Smooth muscle cell (in vitro differentiated cells): ENCODE measurements at regions not wholly inside any gene's neighbourhood (a gene's known extent, or its start where the extent isn't known, plus 50 kb on each side); places are given as distances from the start of the nearest gene placed in this dataset.

ENCODE experiments used
- DNase-seq: peaks from one replicate; lab custom pipeline; 2025; ENCODE audit not compliant: unreplicated experiment; lab: John Stamatoyannopoulos, UW
- H2AFZ ChIP-seq: fragments of 200-600 bp; sonication (generic); 2 replicates; pipeline ENCODE4 v1.6.0; 2016; ENCODE audit warnings: antibody characterized with exemption, low read depth, mild to moderate bottlenecking
- H3F3A ChIP-seq: fragments of 200-600 bp; sonication (generic); 2 replicates; pipeline ENCODE4 v1.6.0; 2017; ENCODE audit warnings: antibody characterized with exemption, low read depth
- H3K27ac ChIP-seq: fragments of 200-600 bp; sonication (generic); 2 replicates; pipeline ENCODE4 v1.5.1; 2016; ENCODE audit warnings: low read depth, mild to moderate bottlenecking
- H3K27me3 ChIP-seq: fragments of 200-600 bp; sonication (generic); 2 replicates; pipeline ENCODE4 v1.6.1; 2016; ENCODE audit warnings: low read depth, mild to moderate bottlenecking
- H3K36me3 ChIP-seq: fragments of 200-600 bp; sonication (generic); 2 replicates; pipeline ENCODE4 v1.5.1; 2016; ENCODE audit warnings: low read depth
- H3K4me1 ChIP-seq: fragments of 200-600 bp; sonication (generic); 2 replicates; pipeline ENCODE4 v1.5.1; 2016; ENCODE audit warnings: low read depth
- H3K4me2 ChIP-seq: fragments of 200-600 bp; sonication (generic); 2 replicates; pipeline ENCODE4 v1.6.0; 2016; ENCODE audit warnings: mild to moderate bottlenecking
- H3K4me3 ChIP-seq: fragments of 200-600 bp; sonication (generic); 2 replicates; pipeline ENCODE4 v1.5.1; 2016; ENCODE audit warnings: mild to moderate bottlenecking
- H3K79me2 ChIP-seq: fragments of 200-600 bp; sonication (generic); 2 replicates; pipeline ENCODE4 v1.6.0; 2016; ENCODE audit warnings: low read depth, mild to moderate bottlenecking
- H3K9ac ChIP-seq: fragments of 200-600 bp; sonication (generic); 2 replicates; pipeline ENCODE4 v1.6.0; 2016; ENCODE audit warnings: low read depth
- H3K9me3 ChIP-seq: fragments of 200-600 bp; sonication (generic); replicated peaks from 2 replicates; pipeline ENCODE4 v1.5.1; 2016; ENCODE audit warnings: low read depth
- H4K20me1 ChIP-seq: fragments of 200-600 bp; sonication (generic); 2 replicates; pipeline ENCODE4 v1.6.0; 2016; ENCODE audit warnings: low read depth
- WGBS: methylation state at CpG from one replicate; pipeline ENCODE4 v1.1.7; 2016; ENCODE audit warnings: low lambda C conversion rate; 5-methylcytosine and 5-hydroxymethylcytosine counted together
- TF ChIP-seq, protein P1 (sequence below): fragments of 200-600 bp; sonication (generic); IDR thresholded peaks from 2 replicates; pipeline ENCODE4 v1.5.1; 2017; ENCODE audit warnings: borderline replicate concordance, mild to moderate bottlenecking, antibody characterized with exemption; ENCODE audit not compliant: insufficient read depth, poor library complexity, severe bottlenecking

GRCh38 chr16:9331503-9331902 is 240.1 kb downstream of the HAPSTR1 start:
- Histone ChIP-seq H3F3A (no peaks in the 10 kb centered on the region), H3K36me3 (no peaks in the 10 kb centered on the region), H3K4me3 (no peak overlapping the region), H4K20me1 (no peaks in the 10 kb centered on the region), H3K79me2 (no peaks in the 10 kb centered on the region), H3K27ac (no peak overlapping the region), H3K9me3 (no peaks in the 10 kb centered on the region), H3K4me2 (no peak overlapping the region), H3K27me3 (peaks cover 7% of the 10 kb centered on the region), H2AFZ (no peak overlapping the region), H3K4me1 (no peaks in the 10 kb centered on the region), H3K9ac (no peak overlapping the region)
- 57% methylated on average over 1 of the region's 1 CpG for WGBS
- TF ChIP-seq, protein P1, sequence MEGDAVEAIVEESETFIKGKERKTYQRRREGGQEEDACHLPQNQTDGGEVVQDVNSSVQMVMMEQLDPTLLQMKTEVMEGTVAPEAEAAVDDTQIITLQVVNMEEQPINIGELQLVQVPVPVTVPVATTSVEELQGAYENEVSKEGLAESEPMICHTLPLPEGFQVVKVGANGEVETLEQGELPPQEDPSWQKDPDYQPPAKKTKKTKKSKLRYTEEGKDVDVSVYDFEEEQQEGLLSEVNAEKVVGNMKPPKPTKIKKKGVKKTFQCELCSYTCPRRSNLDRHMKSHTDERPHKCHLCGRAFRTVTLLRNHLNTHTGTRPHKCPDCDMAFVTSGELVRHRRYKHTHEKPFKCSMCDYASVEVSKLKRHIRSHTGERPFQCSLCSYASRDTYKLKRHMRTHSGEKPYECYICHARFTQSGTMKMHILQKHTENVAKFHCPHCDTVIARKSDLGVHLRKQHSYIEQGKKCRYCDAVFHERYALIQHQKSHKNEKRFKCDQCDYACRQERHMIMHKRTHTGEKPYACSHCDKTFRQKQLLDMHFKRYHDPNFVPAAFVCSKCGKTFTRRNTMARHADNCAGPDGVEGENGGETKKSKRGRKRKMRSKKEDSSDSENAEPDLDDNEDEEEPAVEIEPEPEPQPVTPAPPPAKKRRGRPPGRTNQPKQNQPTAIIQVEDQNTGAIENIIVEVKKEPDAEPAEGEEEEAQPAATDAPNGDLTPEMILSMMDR = no peak
- DNase-seq = no peak

GRCh38 chr16:9332574-9333148 is 241.2 kb downstream of the HAPSTR1 start:
- H3K4me1 ChIP-seq = no peaks in the 10 kb centered on the region
- H2AFZ ChIP-seq = no peak overlapping the region
- no peak overlapping the region for H3K9ac ChIP-seq
- no peaks in the 10 kb centered on the region for H3K36me3 ChIP-seq
- peaks cover 7% of the 10 kb centered on the region for H3K27me3 ChIP-seq
- H3K27ac ChIP-seq = no peak overlapping the region
- no peaks in the 10 kb centered on the region for H3F3A ChIP-seq
- no peaks in the 10 kb centered on the region for H3K79me2 ChIP-seq
- H4K20me1 ChIP-seq = no peaks in the 10 kb centered on the region
- H3K4me3 ChIP-seq = no peak overlapping the region
- H3K9me3 ChIP-seq = no peaks in the 10 kb centered on the region
- no peak for DNase-seq
- 93% methylated on average over 5 of the region's 5 CpGs for WGBS
- TF ChIP-seq, protein P1 = no peak
- H3K4me2 ChIP-seq = no peak overlapping the region

DNA sequence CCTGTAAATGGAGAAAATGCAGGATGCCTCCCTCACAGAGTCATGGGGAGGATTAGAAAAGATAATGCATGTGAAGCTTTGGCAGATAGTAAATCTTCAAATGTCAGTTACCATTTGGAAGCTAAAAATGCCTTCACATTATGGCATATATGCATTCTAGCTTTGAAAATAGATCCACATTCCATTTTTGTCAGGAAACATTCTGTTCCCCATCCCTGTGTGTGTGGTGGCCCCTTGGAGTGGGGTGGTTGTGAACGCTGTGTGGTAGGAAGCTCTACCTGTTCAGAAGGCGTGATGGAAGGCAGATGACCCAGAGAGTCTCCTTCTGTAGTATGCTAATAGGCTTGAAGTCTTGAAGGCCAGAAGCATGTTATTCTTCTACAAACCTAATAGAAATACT is 242.0 kb downstream of the HAPSTR1 start:
- no peak overlapping the region for H3K27ac ChIP-seq
- H3K9me3 ChIP-seq = no peaks in the 10 kb centered on the region
- H4K20me1 ChIP-seq = no peaks in the 10 kb centered on the region
- H3K79me2 ChIP-seq = no peaks in the 10 kb centered on the region
- H3K4me2 ChIP-seq = no peak overlapping the region
- DNase-seq = no peak
- no peak overlapping the region for H2AFZ ChIP-seq
- H3F3A ChIP-seq = no peaks in the 10 kb centered on the region
- TF ChIP-seq, protein P1 = no peak
- no peaks in the 10 kb centered on the region for H3K36me3 ChIP-seq
- H3K4me3 ChIP-seq = no peak overlapping the region
- no peak overlapping the region for H3K9ac ChIP-seq
- 95% methylated on average over 2 of the region's 2 CpGs for WGBS
- peaks cover 7% of the 10 kb centered on the region for H3K27me3 ChIP-seq
- no peaks in the 10 kb centered on the region for H3K4me1 ChIP-seq

DNA sequence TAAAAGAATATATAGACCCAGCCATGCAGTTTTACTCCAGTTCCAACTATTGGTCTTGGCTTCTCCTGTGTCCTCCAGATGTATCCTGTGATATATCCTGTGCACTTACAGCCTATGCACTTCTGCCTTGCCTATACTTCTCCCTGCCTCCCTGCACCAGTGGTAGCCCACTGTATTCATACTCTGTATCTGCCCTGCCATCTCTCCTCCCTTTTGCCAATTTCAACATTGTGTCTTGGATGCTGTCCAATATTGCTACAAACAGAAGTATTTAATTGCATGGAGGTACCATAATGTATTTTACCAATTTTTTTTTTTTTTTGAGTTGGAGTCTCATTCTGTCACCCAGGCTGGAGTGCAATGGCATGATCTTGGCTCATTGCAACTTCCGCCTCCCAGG is 242.7 kb downstream of the HAPSTR1 start:
- 90% methylated on average over 1 of the region's 1 CpG for WGBS
- Histone ChIP-seq H3K27ac (no peak overlapping the region), H3K9ac (no peak overlapping the region), H3K4me2 (no peak overlapping the region), H3K79me2 (no peaks in the 10 kb centered on the region), H4K20me1 (no peaks in the 10 kb centered on the region), H2AFZ (no peak overlapping the region), H3F3A (no peaks in the 10 kb centered on the region), H3K27me3 (peaks cover 1% of the 10 kb centered on the region), H3K4me1 (no peaks in the 10 kb centered on the region), H3K36me3 (no peaks in the 10 kb centered on the region), H3K4me3 (no peak overlapping the region), H3K9me3 (no peaks in the 10 kb centered on the region)
- TF ChIP-seq, protein P1 = no peak
- no peak for DNase-seq
